ENCODE measurements at regions not wholly inside any gene's neighbourhood (a gene's known extent, or its start where the extent isn't known, plus 50 kb on each side); places are given as distances from the start of the nearest gene placed in this dataset.
A peak's percentile ranks its signal among the peaks of the same experiment; 100 is the strongest.

GRCh38 chr6:14031516-14031915 lies 86.1 kb upstream of the CD83 start:
- DNase-seq (ENCODE audit: low spot score), result peak; percentile 14

GRCh38 chr6:14035071-14035847 lies 82.3 kb upstream of the CD83 start:
- peak; percentile 33 for DNase-seq (ENCODE audit: low spot score)

- DNase-seq (ENCODE audit: low spot score), result no peak
These were observed 81.7 kb upstream of the CD83 start for GRCh38 chr6:14035874-14036273.

- DNase-seq (ENCODE audit: low spot score), result no peak
These were observed 80.7 kb upstream of the CD83 start for GRCh38 chr6:14036911-14037310.

- no peak for DNase-seq (ENCODE audit: low spot score)
These were observed 79.9 kb upstream of the CD83 start for GRCh38 chr6:14037402-14038277.

- no peak for DNase-seq (ENCODE audit: low spot score)
These were observed 78.8 kb upstream of the CD83 start for GRCh38 chr6:14038467-14039437.

GRCh38 chr6:14040042-14040441 lies 77.5 kb upstream of the CD83 start:
- DNase-seq (ENCODE audit: low spot score), result no peak

- DNase-seq (ENCODE audit: low spot score), result peak; percentile 50
These were observed 71.0 kb upstream of the CD83 start for GRCh38 chr6:14046476-14047068.

GRCh38 chr6:14047151-14047740 lies 70.3 kb upstream of the CD83 start:
- no peak for DNase-seq (ENCODE audit: low spot score)

GRCh38 chr6:14048837-14049236 lies 68.7 kb upstream of the CD83 start:
- no peak for DNase-seq (ENCODE audit: low spot score)

GRCh38 chr6:14051355-14051754 lies 66.2 kb upstream of the CD83 start:
- DNase-seq (ENCODE audit: low spot score), result no peak

- no peak for DNase-seq (ENCODE audit: low spot score)
These were observed 63.8 kb upstream of the CD83 start for GRCh38 chr6:14053811-14054210.

- no peak for DNase-seq (ENCODE audit: low spot score)
These were observed 62.0 kb upstream of the CD83 start for GRCh38 chr6:14055541-14055940.

GRCh38 chr6:14058029-14058695 lies 59.4 kb upstream of the CD83 start:
- DNase-seq (ENCODE audit: low spot score), result no peak

- no peak for DNase-seq (ENCODE audit: low spot score)
These were observed 58.8 kb upstream of the CD83 start for GRCh38 chr6:14058735-14059134.

GRCh38 chr6:14059791-14060436 lies 57.7 kb upstream of the CD83 start:
- DNase-seq (ENCODE audit: low spot score), result peak; percentile 77

- no peak for DNase-seq (ENCODE audit: low spot score)
These were observed 56.6 kb upstream of the CD83 start for GRCh38 chr6:14060971-14061370.

- DNase-seq (ENCODE audit: low spot score), result no peak
These were observed 55.9 kb upstream of the CD83 start for GRCh38 chr6:14061643-14062042.

GRCh38 chr6:14062345-14063029 lies 55.1 kb upstream of the CD83 start:
- no peak for DNase-seq (ENCODE audit: low spot score)
